ENCODE measurements at regions not wholly inside any gene's neighbourhood (a gene's known extent, or its start where the extent isn't known, plus 50 kb on each side); places are given as distances from the start of the nearest gene placed in this dataset.

- WGBS (ENCODE audit: low lambda C conversion rate, missing lambda C conversion rate), result 89% methylated on average over 3 of the region's 3 CpGs
- Histone ChIP-seq H2AFZ (no peak overlapping the region), H4K20me1 (ENCODE audit: insufficient read depth, poor library complexity, severe bottlenecking) (no peaks in the 10 kb centered on the region)
Measured at GRCh38 chr18:34031810-34032209, 192.9 kb downstream of the NOL4 start.

DNA sequence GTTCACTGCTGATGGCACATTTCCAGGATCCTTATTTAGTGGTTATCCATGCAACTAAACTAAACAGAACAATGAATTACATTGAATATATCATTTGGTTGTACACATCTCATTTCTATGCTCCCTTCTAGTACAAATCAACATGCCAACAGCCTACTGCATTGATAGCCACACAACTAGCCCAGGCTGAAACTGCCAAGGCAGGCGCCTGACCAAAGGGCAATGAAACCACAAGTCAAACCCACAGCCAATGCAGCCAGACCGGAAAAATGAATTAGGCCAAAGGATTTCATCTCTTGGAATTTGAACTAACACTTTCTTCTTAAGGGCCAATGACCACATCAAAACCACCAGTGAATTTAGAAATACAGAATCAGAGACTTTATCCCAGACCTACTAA is 196.4 kb downstream of the NOL4 start:
- H3K36me3 ChIP-seq (replicated peaks; ENCODE audit: insufficient read depth, low read depth), result no peaks in the 10 kb centered on the region
- H3K4me3 ChIP-seq, result no peak overlapping the region
- TF ChIP-seq CTCF (IDR thresholded peaks at IDR 0.05; ENCODE audit: poor library complexity), result no peak
- no peak for TF ChIP-seq EZH2 (IDR thresholded peaks at IDR 0.05; ENCODE audit: borderline replicate concordance)
- TF ChIP-seq EZH2phosphoT487 (IDR thresholded peaks at IDR 0.05; ENCODE audit: low read depth, severe bottlenecking, unreplicated experiment), result no peak
- H2AFZ ChIP-seq, result no peak overlapping the region
- H3K9me2 ChIP-seq (replicated peaks; ENCODE audit: insufficient read depth), result no peaks in the 10 kb centered on the region
- H3K27ac ChIP-seq, result no peak overlapping the region
- H4K20me1 ChIP-seq (ENCODE audit: insufficient read depth, poor library complexity, severe bottlenecking), result no peaks in the 10 kb centered on the region
- 91% methylated on average over 2 of the region's 2 CpGs for WGBS (ENCODE audit: low lambda C conversion rate, missing lambda C conversion rate)
- H3K4me1 ChIP-seq (ENCODE audit: insufficient read depth), result peaks cover 3% of the 10 kb centered on the region
- no peak overlapping the region for H3K4me2 ChIP-seq
- no peaks in the 10 kb centered on the region for H3K79me2 ChIP-seq
- DNase-seq (ENCODE audit: low spot score), result no peak
- H3K9me3 ChIP-seq (ENCODE audit: low read depth), result no peaks in the 10 kb centered on the region
- no peaks in the 10 kb centered on the region for H3K27me3 ChIP-seq

More at GRCh38 chr18:34031810-34032209, 192.9 kb downstream of the NOL4 start:
- no peaks in the 10 kb centered on the region for H3K27me3 ChIP-seq
- H3K4me1 ChIP-seq (ENCODE audit: insufficient read depth), result no peaks in the 10 kb centered on the region
- DNase-seq (ENCODE audit: low spot score), result no peak
- no peak overlapping the region for H3K4me3 ChIP-seq
- no peaks in the 10 kb centered on the region for H3K36me3 ChIP-seq (replicated peaks; ENCODE audit: insufficient read depth, low read depth)
- no peak overlapping the region for H3K27ac ChIP-seq
- TF ChIP-seq EZH2 (IDR thresholded peaks at IDR 0.05; ENCODE audit: borderline replicate concordance) (no peak), CTCF (IDR thresholded peaks at IDR 0.05; ENCODE audit: poor library complexity) (no peak), EZH2phosphoT487 (IDR thresholded peaks at IDR 0.05; ENCODE audit: low read depth, severe bottlenecking, unreplicated experiment) (no peak)
- no peaks in the 10 kb centered on the region for H3K9me2 ChIP-seq (replicated peaks; ENCODE audit: insufficient read depth)
- no peak overlapping the region for H3K4me2 ChIP-seq
- no peaks in the 10 kb centered on the region for H3K9me3 ChIP-seq (ENCODE audit: low read depth)
- H3K79me2 ChIP-seq, result no peaks in the 10 kb centered on the region

DNA sequence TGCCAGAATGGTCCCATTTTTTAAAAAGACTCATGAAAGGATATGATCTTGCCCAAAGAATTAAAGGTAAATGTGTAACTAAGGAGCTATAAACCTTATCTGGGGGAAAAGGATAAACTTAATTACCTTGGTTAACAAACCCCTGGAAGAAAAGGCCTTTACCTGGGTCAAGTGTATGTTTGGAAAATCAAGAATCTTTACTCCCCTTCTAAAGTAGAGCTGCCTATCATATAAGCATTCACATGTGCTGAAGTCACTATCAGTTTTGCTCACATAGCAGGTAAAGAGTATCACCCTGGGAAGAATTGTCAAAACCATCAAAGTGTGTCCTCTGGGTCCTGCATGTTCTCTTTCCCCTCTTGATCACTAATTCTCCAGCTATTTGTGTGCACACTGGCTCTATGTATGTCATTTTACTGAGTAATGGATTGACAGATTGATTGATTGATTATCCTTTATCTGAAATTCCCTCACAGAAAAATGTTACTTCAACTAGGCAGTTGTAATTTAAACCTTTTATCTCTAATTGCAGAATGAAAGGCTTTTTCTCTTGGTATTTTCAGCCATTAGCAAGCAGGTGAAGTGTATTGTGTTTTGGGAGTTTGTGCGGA is 199.4 kb downstream of the NOL4 start:
- Histone ChIP-seq H3K27ac (peak overlapping the region; percentile 36), H3K36me3 (replicated peaks; ENCODE audit: insufficient read depth, low read depth) (no peaks in the 10 kb centered on the region), H3K4me3 (no peak overlapping the region), H3K79me2 (no peaks in the 10 kb centered on the region), H4K20me1 (ENCODE audit: insufficient read depth, poor library complexity, severe bottlenecking) (no peaks in the 10 kb centered on the region), H2AFZ (no peak overlapping the region), H3K9me3 (ENCODE audit: low read depth) (no peaks in the 10 kb centered on the region), H3K9me2 (replicated peaks; ENCODE audit: insufficient read depth) (no peaks in the 10 kb centered on the region), H3K4me1 (ENCODE audit: insufficient read depth) (peaks cover 3% of the 10 kb centered on the region), H3K27me3 (no peaks in the 10 kb centered on the region), H3K4me2 (peak overlapping the region; percentile 34)
- 29% methylated on average over 1 of the region's 1 CpG for WGBS (ENCODE audit: low lambda C conversion rate, missing lambda C conversion rate)
- no peak for TF ChIP-seq CTCF (IDR thresholded peaks at IDR 0.05; ENCODE audit: poor library complexity)
- no peak for TF ChIP-seq EZH2phosphoT487 (IDR thresholded peaks at IDR 0.05; ENCODE audit: low read depth, severe bottlenecking, unreplicated experiment)
- TF ChIP-seq EZH2 (IDR thresholded peaks at IDR 0.05; ENCODE audit: borderline replicate concordance), result no peak
- DNase-seq (ENCODE audit: low spot score), result no peak

Measured in hepatocyte (in vitro differentiated cells).